ENCODE measurements at regions not wholly inside any gene's neighbourhood (a gene's known extent, or its start where the extent isn't known, plus 50 kb on each side); places are given as distances from the start of the nearest gene placed in this dataset.

- TF ChIP-seq CTCF (conservative IDR thresholded peaks at IDR 0.05; ENCODE audit: low read depth in 2 of 2) (no peak), EZH2phosphoT487 (IDR thresholded peaks at IDR 0.05; ENCODE audit: unreplicated experiment) (no peak), EZH2 (IDR thresholded peaks at IDR 0.05; ENCODE audit: low read depth, unreplicated experiment) (no peak), POLR2AphosphoS5 (IDR thresholded peaks at IDR 0.05; ENCODE audit: low read depth) (no peak), CREB1 (CRISPR knock-in tag; IDR thresholded peaks at IDR 0.05; ENCODE audit: low read depth) (no peak), NANOG (IDR thresholded peaks at IDR 0.05; ENCODE audit: borderline replicate concordance) (no peak), ZNF462 (CRISPR knock-in tag; IDR thresholded peaks at IDR 0.05) (no peak), ZNF114 (CRISPR knock-in tag; IDR thresholded peaks at IDR 0.05) (no peak), STAT1 (IDR thresholded peaks at IDR 0.05; ENCODE audit: unreplicated experiment) (no peak), ETS1 (IDR thresholded peaks at IDR 0.05) (no peak)
- TF ChIP-seq, protein P1, sequence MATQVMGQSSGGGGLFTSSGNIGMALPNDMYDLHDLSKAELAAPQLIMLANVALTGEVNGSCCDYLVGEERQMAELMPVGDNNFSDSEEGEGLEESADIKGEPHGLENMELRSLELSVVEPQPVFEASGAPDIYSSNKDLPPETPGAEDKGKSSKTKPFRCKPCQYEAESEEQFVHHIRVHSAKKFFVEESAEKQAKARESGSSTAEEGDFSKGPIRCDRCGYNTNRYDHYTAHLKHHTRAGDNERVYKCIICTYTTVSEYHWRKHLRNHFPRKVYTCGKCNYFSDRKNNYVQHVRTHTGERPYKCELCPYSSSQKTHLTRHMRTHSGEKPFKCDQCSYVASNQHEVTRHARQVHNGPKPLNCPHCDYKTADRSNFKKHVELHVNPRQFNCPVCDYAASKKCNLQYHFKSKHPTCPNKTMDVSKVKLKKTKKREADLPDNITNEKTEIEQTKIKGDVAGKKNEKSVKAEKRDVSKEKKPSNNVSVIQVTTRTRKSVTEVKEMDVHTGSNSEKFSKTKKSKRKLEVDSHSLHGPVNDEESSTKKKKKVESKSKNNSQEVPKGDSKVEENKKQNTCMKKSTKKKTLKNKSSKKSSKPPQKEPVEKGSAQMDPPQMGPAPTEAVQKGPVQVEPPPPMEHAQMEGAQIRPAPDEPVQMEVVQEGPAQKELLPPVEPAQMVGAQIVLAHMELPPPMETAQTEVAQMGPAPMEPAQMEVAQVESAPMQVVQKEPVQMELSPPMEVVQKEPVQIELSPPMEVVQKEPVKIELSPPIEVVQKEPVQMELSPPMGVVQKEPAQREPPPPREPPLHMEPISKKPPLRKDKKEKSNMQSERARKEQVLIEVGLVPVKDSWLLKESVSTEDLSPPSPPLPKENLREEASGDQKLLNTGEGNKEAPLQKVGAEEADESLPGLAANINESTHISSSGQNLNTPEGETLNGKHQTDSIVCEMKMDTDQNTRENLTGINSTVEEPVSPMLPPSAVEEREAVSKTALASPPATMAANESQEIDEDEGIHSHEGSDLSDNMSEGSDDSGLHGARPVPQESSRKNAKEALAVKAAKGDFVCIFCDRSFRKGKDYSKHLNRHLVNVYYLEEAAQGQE (IDR thresholded peaks at IDR 0.05; ENCODE audit: unreplicated experiment): no peak
Measured at GRCh38 chr7:46745707-46746090, 824.6 kb upstream of the IGFBP3 start.
